Endothelial cell of umbilical vein (primary cell): ENCODE measurements at regions not wholly inside any gene's neighbourhood (a gene's known extent, or its start where the extent isn't known, plus 50 kb on each side); places are given as distances from the start of the nearest gene placed in this dataset.

ENCODE experiments used
- BruUV-seq: library from RNA; stranded (reverse); fragments of 400-500 nt; replicated peaks from 2 replicates; lab custom pipeline; 2021; lab: Mats Ljungman, UMichigan
- CTCF ChIA-PET: fragments of 300-600, 350-600 bp; sonication (Branson Sonifier 250); formaldehyde crosslinking; loops from one replicate; lab custom pipeline; 2021; ENCODE audit warnings: antibody characterized with exemption, inconsistent platforms; lab: Charles Lee
- POLR2A ChIA-PET: fragments of 300-600, 350-600 bp; sonication (Branson Sonifier 250); formaldehyde crosslinking; loops from one replicate; lab custom pipeline; 2021; ENCODE audit warnings: antibody characterized with exemption, inconsistent platforms; lab: Charles Lee
- DNase-seq: peaks from one replicate; pipeline ENCODE4 v3.0.0-alpha.2; 2011; ENCODE audit warnings: low read depth, low spot score
- FAIRE-seq: peaks from 2 replicates; lab custom pipeline; 2011; peaks lifted over from hg19 to GRCh38; lab: Jason Lieb, UNC
- H2AFZ ChIP-seq: 2 replicates; pipeline ENCODE4 v1.6.0; 2012; ENCODE audit warnings: low read depth, low read length, control low read depth, inconsistent platforms
- H3K27ac ChIP-seq: 2 replicates; pipeline ENCODE4 v1.5.1; 2011; ENCODE audit warnings: low read depth, mild to moderate bottlenecking, control low read depth, low read length, moderate library complexity; ENCODE audit not compliant: insufficient read depth
- H3K27me3 ChIP-seq, 2 experiments: 2 replicates each; pipeline versions ENCODE4 v1.6.0 to v1.6.1; 2011; ENCODE audit warnings: low read length in 2 of 2, mixed read lengths in 1 of 2; ENCODE audit not compliant: control insufficient read depth in 2 of 2, insufficient read depth in 2 of 2
- H3K36me3 ChIP-seq, 2 experiments: 2 replicates in 1 of 2; 3 replicates in 1 of 2; pipeline ENCODE4 v1.5.1; 2011; ENCODE audit warnings: low read length in 2 of 2, mild to moderate bottlenecking in 1 of 2, moderate library complexity in 1 of 2; ENCODE audit not compliant: control insufficient read depth in 2 of 2, insufficient read depth in 2 of 2; ENCODE audit errors: extremely low read depth in 1 of 2
- H3K4me1 ChIP-seq: 3 replicates; pipeline ENCODE4 v1.5.1; 2011; ENCODE audit warnings: mild to moderate bottlenecking, low read length; ENCODE audit not compliant: control insufficient read depth, insufficient read depth; ENCODE audit errors: extremely low read depth
- H3K4me2 ChIP-seq: 2 replicates; pipeline ENCODE4 v1.6.1; 2011; ENCODE audit warnings: low read length, control low read depth, mixed read lengths; ENCODE audit not compliant: insufficient read depth
- H3K4me3 ChIP-seq, 3 experiments: fragments of 200-600 bp in 1 of 3; sonication (generic), shearing (Covaris generic) in 1 of 3; replicated peaks in 1 of 3; 2 replicates each; pipeline ENCODE4 v1.5.1; 2011 to 2016; ENCODE audit warnings: control low read depth in 3 of 3, low read length in 3 of 3, mild to moderate bottlenecking in 2 of 3, inconsistent platforms in 1 of 3, low read depth in 1 of 3, moderate library complexity in 1 of 3; ENCODE audit not compliant: insufficient read depth in 1 of 3
- H3K79me2 ChIP-seq: 2 replicates; pipeline ENCODE4 v1.6.0; 2012; ENCODE audit warnings: low read length, inconsistent platforms; ENCODE audit not compliant: control insufficient read depth, insufficient read depth
- H3K9ac ChIP-seq: replicated peaks from 2 replicates; pipeline ENCODE3; 2011; ENCODE audit warnings: low read length, control low read depth; ENCODE audit not compliant: insufficient read depth; ENCODE audit errors: extremely low read depth
- H3K9me1 ChIP-seq: replicated peaks from 3 replicates; pipeline ENCODE4 v1.6.0; 2011; ENCODE audit warnings: mild to moderate bottlenecking, low read length; ENCODE audit not compliant: control insufficient read depth, insufficient read depth; ENCODE audit errors: extremely low read depth
- H3K9me3 ChIP-seq: replicated peaks from 2 replicates; pipeline ENCODE4 v1.5.1; 2012; ENCODE audit warnings: low read length, inconsistent platforms; ENCODE audit not compliant: control insufficient read depth, insufficient read depth
- H4K20me1 ChIP-seq: replicated peaks from 2 replicates; pipeline ENCODE3; 2011; ENCODE audit warnings: mild to moderate bottlenecking, low read length; ENCODE audit not compliant: control insufficient read depth, insufficient read depth; ENCODE audit errors: extremely low read depth
- EZH2 ChIP-seq: IDR thresholded peaks from 2 replicates; pipeline ENCODE4 v1.6.1; 2012; ENCODE audit warnings: borderline replicate concordance, low read depth, mild to moderate bottlenecking, moderate library complexity, low read length, inconsistent platforms; ENCODE audit not compliant: severe bottlenecking
- FOS ChIP-seq: IDR thresholded peaks from 2 replicates; pipeline ENCODE4 v1.6.1; 2011; ENCODE audit warnings: mild to moderate bottlenecking, low read length, moderate library complexity, borderline replicate concordance; ENCODE audit not compliant: insufficient read depth
- GATA2 ChIP-seq: IDR thresholded peaks from 2 replicates; pipeline ENCODE4 v1.7.0; 2011; ENCODE audit warnings: low read depth, mild to moderate bottlenecking, moderate library complexity, mixed read lengths, low read length; ENCODE audit not compliant: insufficient read length, insufficient read depth
- JUN ChIP-seq: IDR thresholded peaks from 2 replicates; pipeline ENCODE4 v1.6.1; 2011; ENCODE audit warnings: borderline replicate concordance, low read depth; ENCODE audit not compliant: insufficient read length, insufficient read depth
- MYC ChIP-seq: IDR thresholded peaks from one replicate; pipeline ENCODE4 v1.6.1; 2011; ENCODE audit warnings: mild to moderate bottlenecking, low read depth, low read length
- POLR2A ChIP-seq: IDR thresholded peaks from 2 replicates; pipeline ENCODE4 v1.6.1; 2012; ENCODE audit warnings: low read depth, mild to moderate bottlenecking, control low read depth, low read length
- POLR2AphosphoS5 ChIP-seq: IDR thresholded peaks from 2 replicates; pipeline ENCODE4 v1.6.1; 2012; ENCODE audit warnings: low read depth, mild to moderate bottlenecking, control low read depth, low read length, moderate library complexity; ENCODE audit not compliant: insufficient read depth
- dilution Hi-C: fragments of 300-500 bp; cut with MboI; formaldehyde crosslinking; loops from one replicate; pipeline ENCODE4 v1.15.0; 2019; ENCODE audit warnings: low sequenced_read_pairs; ENCODE audit not compliant: extremely low pct_ligation_motif_present
- intact Hi-C: fragments of 100-400 bp; cut with micrococcal nuclease; formaldehyde crosslinking; loops from one replicate; pipeline ENCODE4 v1.10.0; 2022
- TF ChIP-seq, protein P1 (sequence below): IDR thresholded peaks from 2 replicates; pipeline ENCODE4 v1.6.1; 2011; ENCODE audit not compliant: insufficient read depth, insufficient read length
- TF ChIP-seq, protein P2 (sequence below), 2 donors: IDR thresholded peaks; 1 replicate in 1 of 2; 2 replicates in 1 of 2; pipeline ENCODE4 v1.5.1; 2011; ENCODE audit warnings: low read length in 2 of 2, mild to moderate bottlenecking in 2 of 2, moderate library complexity in 2 of 2, control low read depth in 1 of 2, inconsistent platforms in 1 of 2, low read depth in 1 of 2; ENCODE audit not compliant: insufficient read depth in 1 of 2; ENCODE audit errors: extremely low read depth in 1 of 2

DNA sequence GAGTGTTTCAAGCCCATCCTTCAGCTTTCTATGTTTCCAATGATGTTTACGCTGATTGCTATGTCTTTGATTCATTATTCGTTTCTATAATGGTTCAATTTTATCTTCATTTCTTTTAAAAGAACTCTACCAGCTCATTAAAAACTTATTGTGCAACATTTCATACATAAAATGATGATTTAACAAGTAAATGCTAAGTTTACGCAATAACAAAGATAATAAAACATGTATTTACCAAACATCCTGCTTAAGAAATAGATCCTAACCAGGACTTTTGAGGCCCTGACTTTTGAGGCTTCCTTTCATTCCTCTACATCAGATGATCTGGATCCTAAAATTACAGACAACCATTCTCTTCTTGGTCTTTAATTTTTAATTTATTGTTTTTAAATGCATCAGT is 86.5 kb upstream of the DLGAP1 start:
- Histone ChIP-seq H4K20me1 (no peaks in the 10 kb centered on the region), H3K36me3 (no peaks in the 10 kb centered on the region), H3K9me3 (peaks cover 7% of the 10 kb centered on the region), H3K4me2 (no peak overlapping the region), H2AFZ (no peak overlapping the region), H3K4me3 (no peak overlapping the region), H3K9ac (no peak overlapping the region), H3K79me2 (no peaks in the 10 kb centered on the region), H3K27ac (no peak overlapping the region), H3K9me1 (no peaks in the 10 kb centered on the region), H3K4me1 (no peaks in the 10 kb centered on the region), H3K27me3 (no peaks in the 10 kb centered on the region)
- POLR2A ChIA-PET: no interaction called here
- TF ChIP-seq EZH2 (no peak), MYC (no peak), POLR2AphosphoS5 (no peak), GATA2 (no peak), POLR2A (no peak), FOS (no peak), JUN (no peak)
- TF ChIP-seq, protein P1, sequence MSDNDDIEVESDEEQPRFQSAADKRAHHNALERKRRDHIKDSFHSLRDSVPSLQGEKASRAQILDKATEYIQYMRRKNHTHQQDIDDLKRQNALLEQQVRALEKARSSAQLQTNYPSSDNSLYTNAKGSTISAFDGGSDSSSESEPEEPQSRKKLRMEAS: no peak
- TF ChIP-seq, protein P2, sequence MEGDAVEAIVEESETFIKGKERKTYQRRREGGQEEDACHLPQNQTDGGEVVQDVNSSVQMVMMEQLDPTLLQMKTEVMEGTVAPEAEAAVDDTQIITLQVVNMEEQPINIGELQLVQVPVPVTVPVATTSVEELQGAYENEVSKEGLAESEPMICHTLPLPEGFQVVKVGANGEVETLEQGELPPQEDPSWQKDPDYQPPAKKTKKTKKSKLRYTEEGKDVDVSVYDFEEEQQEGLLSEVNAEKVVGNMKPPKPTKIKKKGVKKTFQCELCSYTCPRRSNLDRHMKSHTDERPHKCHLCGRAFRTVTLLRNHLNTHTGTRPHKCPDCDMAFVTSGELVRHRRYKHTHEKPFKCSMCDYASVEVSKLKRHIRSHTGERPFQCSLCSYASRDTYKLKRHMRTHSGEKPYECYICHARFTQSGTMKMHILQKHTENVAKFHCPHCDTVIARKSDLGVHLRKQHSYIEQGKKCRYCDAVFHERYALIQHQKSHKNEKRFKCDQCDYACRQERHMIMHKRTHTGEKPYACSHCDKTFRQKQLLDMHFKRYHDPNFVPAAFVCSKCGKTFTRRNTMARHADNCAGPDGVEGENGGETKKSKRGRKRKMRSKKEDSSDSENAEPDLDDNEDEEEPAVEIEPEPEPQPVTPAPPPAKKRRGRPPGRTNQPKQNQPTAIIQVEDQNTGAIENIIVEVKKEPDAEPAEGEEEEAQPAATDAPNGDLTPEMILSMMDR (IDR thresholded peaks at IDR 0.05; ENCODE audit: extremely low read depth in 1 of 2, insufficient read depth in 1 of 2, low read depth in 1 of 2, low read length in 2 of 2): no peak
- no peak for DNase-seq
- dilution Hi-C loops (no loop called here), intact Hi-C loops (no loop called here)
- BruUV-seq: no TSS peak
- FAIRE-seq: no peak
- CTCF ChIA-PET: no interaction called here
